ENCODE measurements at regions not wholly inside any gene's neighbourhood (a gene's known extent, or its start where the extent isn't known, plus 50 kb on each side); places are given as distances from the start of the nearest gene placed in this dataset.

DNA sequence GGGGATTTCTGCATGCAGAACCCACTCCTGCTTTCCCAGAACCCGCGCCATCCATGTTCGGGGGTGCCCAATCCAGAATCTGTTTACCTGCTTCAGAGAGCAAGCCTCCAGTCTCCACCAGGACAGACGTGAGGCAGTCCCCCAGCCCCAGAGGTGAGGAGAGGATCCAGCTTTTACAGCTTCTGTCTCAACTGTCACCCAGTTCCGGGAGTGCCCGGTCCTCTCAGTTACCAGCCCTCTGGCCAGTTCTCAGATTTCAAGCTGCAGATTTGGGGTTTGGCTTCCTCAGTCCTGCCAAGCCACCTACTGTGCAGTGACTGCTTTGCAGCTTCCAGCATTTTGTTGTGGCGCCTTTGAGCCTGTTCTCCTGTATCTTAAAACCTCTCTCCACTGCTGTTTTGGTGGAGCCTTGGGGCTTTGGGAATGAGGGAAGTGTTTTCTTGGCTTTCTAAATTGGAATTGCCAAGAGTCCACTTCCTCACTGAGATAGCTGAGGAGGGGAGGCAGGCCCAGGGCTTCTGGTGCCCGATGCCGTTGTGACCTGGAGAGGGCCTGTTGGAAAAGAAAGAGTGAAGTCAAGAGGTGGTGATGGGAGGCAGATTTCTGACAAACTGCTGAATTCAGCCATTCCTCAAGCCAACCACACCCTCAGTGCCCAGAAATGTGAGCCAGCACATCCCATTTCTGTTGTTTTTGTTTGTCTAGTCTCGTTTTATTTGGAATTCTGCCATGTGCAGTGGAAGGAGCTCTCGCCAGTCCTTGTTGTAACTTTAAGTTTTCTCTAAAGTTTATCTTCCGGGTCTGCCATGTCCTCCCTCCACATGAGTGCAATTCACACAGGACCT is 513.4 kb downstream of the TBC1D22A start:
- TF ChIP-seq, protein P1, sequence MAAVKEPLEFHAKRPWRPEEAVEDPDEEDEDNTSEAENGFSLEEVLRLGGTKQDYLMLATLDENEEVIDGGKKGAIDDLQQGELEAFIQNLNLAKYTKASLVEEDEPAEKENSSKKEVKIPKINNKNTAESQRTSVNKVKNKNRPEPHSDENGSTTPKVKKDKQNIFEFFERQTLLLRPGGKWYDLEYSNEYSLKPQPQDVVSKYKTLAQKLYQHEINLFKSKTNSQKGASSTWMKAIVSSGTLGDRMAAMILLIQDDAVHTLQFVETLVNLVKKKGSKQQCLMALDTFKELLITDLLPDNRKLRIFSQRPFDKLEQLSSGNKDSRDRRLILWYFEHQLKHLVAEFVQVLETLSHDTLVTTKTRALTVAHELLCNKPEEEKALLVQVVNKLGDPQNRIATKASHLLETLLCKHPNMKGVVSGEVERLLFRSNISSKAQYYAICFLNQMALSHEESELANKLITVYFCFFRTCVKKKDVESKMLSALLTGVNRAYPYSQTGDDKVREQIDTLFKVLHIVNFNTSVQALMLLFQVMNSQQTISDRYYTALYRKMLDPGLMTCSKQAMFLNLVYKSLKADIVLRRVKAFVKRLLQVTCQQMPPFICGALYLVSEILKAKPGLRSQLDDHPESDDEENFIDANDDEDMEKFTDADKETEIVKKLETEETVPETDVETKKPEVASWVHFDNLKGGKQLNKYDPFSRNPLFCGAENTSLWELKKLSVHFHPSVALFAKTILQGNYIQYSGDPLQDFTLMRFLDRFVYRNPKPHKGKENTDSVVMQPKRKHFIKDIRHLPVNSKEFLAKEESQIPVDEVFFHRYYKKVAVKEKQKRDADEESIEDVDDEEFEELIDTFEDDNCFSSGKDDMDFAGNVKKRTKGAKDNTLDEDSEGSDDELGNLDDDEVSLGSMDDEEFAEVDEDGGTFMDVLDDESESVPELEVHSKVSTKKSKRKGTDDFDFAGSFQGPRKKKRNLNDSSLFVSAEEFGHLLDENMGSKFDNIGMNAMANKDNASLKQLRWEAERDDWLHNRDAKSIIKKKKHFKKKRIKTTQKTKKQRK (IDR thresholded peaks at IDR 0.05; ENCODE audit: low read length) = no peak
- TF ChIP-seq, protein P2, sequence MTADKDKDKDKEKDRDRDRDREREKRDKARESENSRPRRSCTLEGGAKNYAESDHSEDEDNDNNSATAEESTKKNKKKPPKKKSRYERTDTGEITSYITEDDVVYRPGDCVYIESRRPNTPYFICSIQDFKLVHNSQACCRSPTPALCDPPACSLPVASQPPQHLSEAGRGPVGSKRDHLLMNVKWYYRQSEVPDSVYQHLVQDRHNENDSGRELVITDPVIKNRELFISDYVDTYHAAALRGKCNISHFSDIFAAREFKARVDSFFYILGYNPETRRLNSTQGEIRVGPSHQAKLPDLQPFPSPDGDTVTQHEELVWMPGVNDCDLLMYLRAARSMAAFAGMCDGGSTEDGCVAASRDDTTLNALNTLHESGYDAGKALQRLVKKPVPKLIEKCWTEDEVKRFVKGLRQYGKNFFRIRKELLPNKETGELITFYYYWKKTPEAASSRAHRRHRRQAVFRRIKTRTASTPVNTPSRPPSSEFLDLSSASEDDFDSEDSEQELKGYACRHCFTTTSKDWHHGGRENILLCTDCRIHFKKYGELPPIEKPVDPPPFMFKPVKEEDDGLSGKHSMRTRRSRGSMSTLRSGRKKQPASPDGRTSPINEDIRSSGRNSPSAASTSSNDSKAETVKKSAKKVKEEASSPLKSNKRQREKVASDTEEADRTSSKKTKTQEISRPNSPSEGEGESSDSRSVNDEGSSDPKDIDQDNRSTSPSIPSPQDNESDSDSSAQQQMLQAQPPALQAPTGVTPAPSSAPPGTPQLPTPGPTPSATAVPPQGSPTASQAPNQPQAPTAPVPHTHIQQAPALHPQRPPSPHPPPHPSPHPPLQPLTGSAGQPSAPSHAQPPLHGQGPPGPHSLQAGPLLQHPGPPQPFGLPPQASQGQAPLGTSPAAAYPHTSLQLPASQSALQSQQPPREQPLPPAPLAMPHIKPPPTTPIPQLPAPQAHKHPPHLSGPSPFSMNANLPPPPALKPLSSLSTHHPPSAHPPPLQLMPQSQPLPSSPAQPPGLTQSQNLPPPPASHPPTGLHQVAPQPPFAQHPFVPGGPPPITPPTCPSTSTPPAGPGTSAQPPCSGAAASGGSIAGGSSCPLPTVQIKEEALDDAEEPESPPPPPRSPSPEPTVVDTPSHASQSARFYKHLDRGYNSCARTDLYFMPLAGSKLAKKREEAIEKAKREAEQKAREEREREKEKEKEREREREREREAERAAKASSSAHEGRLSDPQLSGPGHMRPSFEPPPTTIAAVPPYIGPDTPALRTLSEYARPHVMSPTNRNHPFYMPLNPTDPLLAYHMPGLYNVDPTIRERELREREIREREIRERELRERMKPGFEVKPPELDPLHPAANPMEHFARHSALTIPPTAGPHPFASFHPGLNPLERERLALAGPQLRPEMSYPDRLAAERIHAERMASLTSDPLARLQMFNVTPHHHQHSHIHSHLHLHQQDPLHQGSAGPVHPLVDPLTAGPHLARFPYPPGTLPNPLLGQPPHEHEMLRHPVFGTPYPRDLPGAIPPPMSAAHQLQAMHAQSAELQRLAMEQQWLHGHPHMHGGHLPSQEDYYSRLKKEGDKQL (CRISPR knock-in tag; IDR thresholded peaks at IDR 0.05; ENCODE audit: low read depth) = no peak
- TF ChIP-seq ZNF180 (CRISPR knock-in tag; IDR thresholded peaks at IDR 0.05; ENCODE audit: borderline replicate concordance, low read depth) (no peak), MYC (CRISPR knock-in tag; IDR thresholded peaks at IDR 0.05; ENCODE audit: borderline replicate concordance) (no peak), GABPB1 (CRISPR knock-in tag; IDR thresholded peaks at IDR 0.05) (no peak), ZNF432 (CRISPR knock-in tag; IDR thresholded peaks at IDR 0.05; ENCODE audit: borderline replicate concordance) (no peak)
- TF ChIP-seq, protein P3, sequence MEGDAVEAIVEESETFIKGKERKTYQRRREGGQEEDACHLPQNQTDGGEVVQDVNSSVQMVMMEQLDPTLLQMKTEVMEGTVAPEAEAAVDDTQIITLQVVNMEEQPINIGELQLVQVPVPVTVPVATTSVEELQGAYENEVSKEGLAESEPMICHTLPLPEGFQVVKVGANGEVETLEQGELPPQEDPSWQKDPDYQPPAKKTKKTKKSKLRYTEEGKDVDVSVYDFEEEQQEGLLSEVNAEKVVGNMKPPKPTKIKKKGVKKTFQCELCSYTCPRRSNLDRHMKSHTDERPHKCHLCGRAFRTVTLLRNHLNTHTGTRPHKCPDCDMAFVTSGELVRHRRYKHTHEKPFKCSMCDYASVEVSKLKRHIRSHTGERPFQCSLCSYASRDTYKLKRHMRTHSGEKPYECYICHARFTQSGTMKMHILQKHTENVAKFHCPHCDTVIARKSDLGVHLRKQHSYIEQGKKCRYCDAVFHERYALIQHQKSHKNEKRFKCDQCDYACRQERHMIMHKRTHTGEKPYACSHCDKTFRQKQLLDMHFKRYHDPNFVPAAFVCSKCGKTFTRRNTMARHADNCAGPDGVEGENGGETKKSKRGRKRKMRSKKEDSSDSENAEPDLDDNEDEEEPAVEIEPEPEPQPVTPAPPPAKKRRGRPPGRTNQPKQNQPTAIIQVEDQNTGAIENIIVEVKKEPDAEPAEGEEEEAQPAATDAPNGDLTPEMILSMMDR (CRISPR knock-in tag; IDR thresholded peaks at IDR 0.05) = no peak
- TF ChIP-seq, protein P4, sequence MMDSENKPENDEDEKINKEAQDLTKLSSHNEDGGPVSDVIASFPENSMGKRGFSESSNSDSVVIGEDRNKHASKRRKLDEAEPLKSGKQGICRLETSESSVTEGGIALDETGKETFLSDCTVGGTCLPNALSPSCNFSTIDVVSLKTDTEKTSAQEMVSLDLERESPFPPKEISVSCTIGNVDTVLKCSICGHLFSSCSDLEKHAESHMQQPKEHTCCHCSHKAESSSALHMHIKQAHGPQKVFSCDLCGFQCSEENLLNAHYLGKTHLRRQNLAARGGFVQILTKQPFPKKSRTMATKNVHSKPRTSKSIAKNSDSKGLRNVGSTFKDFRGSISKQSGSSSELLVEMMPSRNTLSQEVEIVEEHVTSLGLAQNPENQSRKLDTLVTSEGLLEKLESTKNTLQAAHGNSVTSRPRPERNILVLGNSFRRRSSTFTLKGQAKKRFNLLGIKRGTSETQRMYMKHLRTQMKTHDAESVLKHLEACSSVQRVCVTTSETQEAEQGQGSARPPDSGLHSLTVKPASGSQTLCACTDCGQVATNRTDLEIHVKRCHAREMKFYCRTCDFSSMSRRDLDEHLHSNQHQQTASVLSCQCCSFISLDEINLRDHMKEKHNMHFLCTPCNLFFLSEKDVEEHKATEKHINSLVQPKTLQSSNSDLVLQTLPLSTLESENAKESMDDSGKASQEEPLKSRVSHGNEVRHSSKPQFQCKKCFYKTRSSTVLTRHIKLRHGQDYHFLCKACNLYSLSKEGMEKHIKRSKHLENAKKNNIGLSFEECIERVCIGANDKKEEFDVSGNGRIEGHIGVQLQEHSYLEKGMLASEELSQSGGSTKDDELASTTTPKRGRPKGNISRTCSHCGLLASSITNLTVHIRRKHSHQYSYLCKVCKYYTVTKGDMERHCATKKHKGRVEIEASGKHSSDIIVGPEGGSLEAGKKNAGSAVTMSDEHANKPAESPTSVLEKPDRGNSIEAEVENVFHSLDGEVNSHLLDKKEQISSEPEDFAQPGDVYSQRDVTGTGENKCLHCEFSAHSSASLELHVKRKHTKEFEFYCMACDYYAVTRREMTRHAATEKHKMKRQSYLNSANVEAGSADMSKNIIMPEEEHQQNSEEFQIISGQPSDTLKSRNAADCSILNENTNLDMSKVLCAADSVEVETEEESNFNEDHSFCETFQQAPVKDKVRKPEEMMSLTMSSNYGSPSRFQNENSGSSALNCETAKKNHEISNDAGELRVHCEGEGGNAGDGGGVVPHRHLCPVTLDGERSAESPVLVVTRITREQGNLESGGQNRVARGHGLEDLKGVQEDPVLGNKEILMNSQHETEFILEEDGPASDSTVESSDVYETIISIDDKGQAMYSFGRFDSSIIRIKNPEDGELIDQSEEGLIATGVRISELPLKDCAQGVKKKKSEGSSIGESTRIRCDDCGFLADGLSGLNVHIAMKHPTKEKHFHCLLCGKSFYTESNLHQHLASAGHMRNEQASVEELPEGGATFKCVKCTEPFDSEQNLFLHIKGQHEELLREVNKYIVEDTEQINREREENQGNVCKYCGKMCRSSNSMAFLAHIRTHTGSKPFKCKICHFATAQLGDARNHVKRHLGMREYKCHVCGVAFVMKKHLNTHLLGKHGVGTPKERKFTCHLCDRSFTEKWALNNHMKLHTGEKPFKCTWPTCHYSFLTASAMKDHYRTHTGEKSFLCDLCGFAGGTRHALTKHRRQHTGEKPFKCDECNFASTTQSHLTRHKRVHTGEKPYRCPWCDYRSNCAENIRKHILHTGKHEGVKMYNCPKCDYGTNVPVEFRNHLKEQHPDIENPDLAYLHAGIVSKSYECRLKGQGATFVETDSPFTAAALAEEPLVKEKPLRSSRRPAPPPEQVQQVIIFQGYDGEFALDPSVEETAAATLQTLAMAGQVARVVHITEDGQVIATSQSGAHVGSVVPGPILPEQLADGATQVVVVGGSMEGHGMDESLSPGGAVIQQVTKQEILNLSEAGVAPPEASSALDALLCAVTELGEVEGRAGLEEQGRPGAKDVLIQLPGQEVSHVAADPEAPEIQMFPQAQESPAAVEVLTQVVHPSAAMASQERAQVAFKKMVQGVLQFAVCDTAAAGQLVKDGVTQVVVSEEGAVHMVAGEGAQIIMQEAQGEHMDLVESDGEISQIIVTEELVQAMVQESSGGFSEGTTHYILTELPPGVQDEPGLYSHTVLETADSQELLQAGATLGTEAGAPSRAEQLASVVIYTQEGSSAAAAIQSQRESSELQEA (CRISPR knock-in tag; IDR thresholded peaks at IDR 0.05; ENCODE audit: not compliant biosample characterization) = no peak

Measured in HepG2 (cell line).